ENCODE measurements at regions not wholly inside any gene's neighbourhood (a gene's known extent, or its start where the extent isn't known, plus 50 kb on each side); places are given as distances from the start of the nearest gene placed in this dataset.

DNA sequence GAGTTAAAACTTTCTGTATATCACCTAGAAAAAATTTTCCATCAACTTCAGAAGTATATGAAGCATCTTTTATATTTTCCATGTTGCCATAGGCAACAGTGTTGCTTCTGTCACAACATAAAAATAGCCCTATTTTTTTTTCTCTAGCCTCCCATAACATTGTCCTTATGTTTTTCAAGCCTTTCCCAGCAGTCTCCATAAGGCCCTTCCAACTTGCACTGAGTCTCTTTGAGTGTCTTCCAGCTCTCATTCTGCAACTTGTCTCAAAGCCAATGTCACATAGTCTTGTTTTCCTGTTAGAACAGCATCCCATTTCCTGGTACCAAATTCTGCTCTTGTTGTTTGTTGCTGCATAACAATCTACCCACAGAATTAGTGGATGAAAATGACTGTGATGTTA, 1055.5 kb upstream of the GHITM start:
- DNase-seq (ENCODE audit: low read depth) = no peak
- H3K4me3 ChIP-seq (ENCODE audit: low read depth, low read length) = no peak overlapping the region
- no peaks in the 10 kb centered on the region for H3K27me3 ChIP-seq (ENCODE audit: control insufficient read depth, insufficient read depth, low read length)
- TF ChIP-seq CTCF (IDR thresholded peaks at IDR 0.05; ENCODE audit: insufficient read depth, low read length, poor library complexity, severe bottlenecking) = no peak
- H3K36me3 ChIP-seq (ENCODE audit: control insufficient read depth, insufficient read depth, low read length) = no peaks in the 10 kb centered on the region

GRCh38 chr10:83089335-83089734, 1050.0 kb upstream of the GHITM start:
- no peak for TF ChIP-seq CTCF (IDR thresholded peaks at IDR 0.05; ENCODE audit: insufficient read depth, low read length, poor library complexity, severe bottlenecking)
- Histone ChIP-seq H3K27me3 (ENCODE audit: control insufficient read depth, insufficient read depth, low read length) (no peaks in the 10 kb centered on the region), H3K36me3 (ENCODE audit: control insufficient read depth, insufficient read depth, low read length) (no peaks in the 10 kb centered on the region), H3K4me3 (ENCODE audit: low read depth, low read length) (no peak overlapping the region)
- no peak for DNase-seq (ENCODE audit: low read depth)

GRCh38 chr10:83104616-83105015, 1034.7 kb upstream of the GHITM start:
- TF ChIP-seq CTCF (IDR thresholded peaks at IDR 0.05; ENCODE audit: insufficient read depth, low read length, poor library complexity, severe bottlenecking) = no peak
- H3K27me3 ChIP-seq (ENCODE audit: control insufficient read depth, insufficient read depth, low read length) = no peaks in the 10 kb centered on the region
- no peaks in the 10 kb centered on the region for H3K36me3 ChIP-seq (ENCODE audit: control insufficient read depth, insufficient read depth, low read length)
- DNase-seq (ENCODE audit: low read depth) = no peak
- H3K4me3 ChIP-seq (ENCODE audit: low read depth, low read length) = no peak overlapping the region

DNA sequence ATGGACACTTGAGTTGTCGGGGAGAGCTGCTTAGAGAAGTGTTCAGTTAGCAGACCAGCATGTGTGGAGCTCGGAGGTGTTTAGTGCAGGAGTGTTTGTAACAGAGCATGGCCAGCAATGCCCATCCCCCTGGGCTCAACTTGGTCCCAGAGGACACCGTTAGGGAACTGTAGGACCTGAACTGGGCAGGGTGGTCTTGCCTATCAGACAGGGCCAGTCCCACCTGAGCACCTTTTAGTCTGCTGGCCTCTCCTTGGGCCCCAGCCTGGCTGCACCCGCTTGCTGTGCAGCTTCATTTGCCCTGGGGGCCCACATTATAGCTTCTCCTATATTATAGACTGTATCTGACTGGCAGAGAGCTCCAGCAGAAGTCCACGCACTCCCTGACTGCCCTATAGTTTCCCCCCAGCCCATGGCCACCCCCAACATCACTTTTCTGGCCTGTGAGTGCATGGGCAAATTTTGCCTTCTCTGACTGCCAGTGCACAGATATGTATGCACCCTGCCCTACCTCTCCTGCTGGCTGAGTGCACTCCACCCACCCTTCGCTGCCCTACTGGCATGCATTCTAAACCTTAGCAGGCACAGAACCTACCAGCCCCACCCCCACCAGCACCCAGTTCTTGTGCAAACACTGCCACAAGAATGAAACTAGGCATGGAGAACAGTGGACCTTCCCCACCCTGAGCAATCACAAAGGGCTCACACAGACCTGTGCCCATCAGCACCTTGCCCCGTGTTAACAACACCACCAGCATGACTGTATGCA, 1030.6 kb upstream of the GHITM start:
- TF ChIP-seq CTCF (IDR thresholded peaks at IDR 0.05; ENCODE audit: insufficient read depth, low read length, poor library complexity, severe bottlenecking) = no peak
- H3K27me3 ChIP-seq (ENCODE audit: control insufficient read depth, insufficient read depth, low read length) = no peaks in the 10 kb centered on the region
- no peaks in the 10 kb centered on the region for H3K36me3 ChIP-seq (ENCODE audit: control insufficient read depth, insufficient read depth, low read length)
- no peak overlapping the region for H3K4me3 ChIP-seq (ENCODE audit: low read depth, low read length)
- DNase-seq (ENCODE audit: low read depth) = no peak

GRCh38 chr10:83119346-83119745, 1020.0 kb upstream of the GHITM start:
- DNase-seq (ENCODE audit: low read depth) = no peak
- Histone ChIP-seq H3K4me3 (ENCODE audit: low read depth, low read length) (no peak overlapping the region), H3K27me3 (ENCODE audit: control insufficient read depth, insufficient read depth, low read length) (no peaks in the 10 kb centered on the region), H3K36me3 (ENCODE audit: control insufficient read depth, insufficient read depth, low read length) (no peaks in the 10 kb centered on the region)
- no peak for TF ChIP-seq CTCF (IDR thresholded peaks at IDR 0.05; ENCODE audit: insufficient read depth, low read length, poor library complexity, severe bottlenecking)

DNA sequence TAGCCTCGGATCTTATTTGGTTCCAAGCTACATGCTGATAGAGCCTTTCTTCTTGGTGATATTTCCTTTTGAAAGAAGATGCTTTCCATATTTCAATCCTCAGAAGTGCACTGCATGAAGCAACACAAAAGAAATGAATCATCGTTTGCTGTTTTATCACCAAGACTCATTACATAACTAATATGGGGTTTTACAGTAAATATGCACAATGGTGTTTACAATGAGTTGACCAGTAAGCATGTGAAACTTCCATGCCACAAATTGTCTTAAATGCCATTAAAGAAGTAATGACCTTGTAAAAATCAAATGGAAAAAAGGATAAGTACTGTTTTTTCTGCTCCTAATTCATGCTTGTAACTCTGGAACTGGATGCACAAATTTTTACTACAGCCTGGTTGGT, 1017.0 kb upstream of the GHITM start:
- H3K36me3 ChIP-seq (ENCODE audit: control insufficient read depth, insufficient read depth, low read length) = no peaks in the 10 kb centered on the region
- no peak for TF ChIP-seq CTCF (IDR thresholded peaks at IDR 0.05; ENCODE audit: insufficient read depth, low read length, poor library complexity, severe bottlenecking)
- no peaks in the 10 kb centered on the region for H3K27me3 ChIP-seq (ENCODE audit: control insufficient read depth, insufficient read depth, low read length)
- no peak overlapping the region for H3K4me3 ChIP-seq (ENCODE audit: low read depth, low read length)
- DNase-seq (ENCODE audit: low read depth) = no peak

Measured in kidney epithelial cell (primary cell).